ENCODE measurements at regions not wholly inside any gene's neighbourhood (a gene's known extent, or its start where the extent isn't known, plus 50 kb on each side); places are given as distances from the start of the nearest gene placed in this dataset.

DNA sequence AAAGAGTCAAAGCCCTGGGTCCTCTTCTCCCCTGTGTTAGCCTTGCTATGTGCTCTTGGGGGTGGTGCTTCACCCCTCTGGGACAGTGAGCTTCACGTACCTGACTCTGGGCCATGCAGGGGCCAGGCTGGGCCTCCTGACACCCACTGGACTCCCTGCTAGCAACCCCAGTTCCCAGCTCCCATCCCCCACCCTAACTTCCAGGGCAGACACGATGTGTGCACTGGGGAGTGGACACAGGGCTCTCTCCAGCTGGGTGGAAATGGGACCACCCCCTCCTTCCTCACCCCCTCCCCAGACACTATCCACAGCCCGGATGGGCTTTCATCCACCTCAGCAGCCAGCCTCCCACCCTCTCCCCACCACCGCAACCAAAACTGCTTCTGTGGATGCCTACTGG lies 113.0 kb upstream of the ZNF479 start:
- no peak overlapping the region for H3K27ac Mint-ChIP-seq
- POLR2A ChIA-PET, result no interaction called here
- CTCF ChIA-PET, result no interaction called here
- H3K36me3 Mint-ChIP-seq (ENCODE audit: low read depth), result peaks cover 25% of the 10 kb centered on the region
- no peaks in the 10 kb centered on the region for H3K4me1 Mint-ChIP-seq (ENCODE audit: low read depth)
- H3K9me3 ChIP-seq (ENCODE audit: control insufficient read depth in 1 of 2, insufficient read depth in 1 of 2, low read length in 2 of 2), result peaks cover 20 to 65% of the 10 kb centered on the region in 2 experiments
- TF ChIP-seq, protein P1, sequence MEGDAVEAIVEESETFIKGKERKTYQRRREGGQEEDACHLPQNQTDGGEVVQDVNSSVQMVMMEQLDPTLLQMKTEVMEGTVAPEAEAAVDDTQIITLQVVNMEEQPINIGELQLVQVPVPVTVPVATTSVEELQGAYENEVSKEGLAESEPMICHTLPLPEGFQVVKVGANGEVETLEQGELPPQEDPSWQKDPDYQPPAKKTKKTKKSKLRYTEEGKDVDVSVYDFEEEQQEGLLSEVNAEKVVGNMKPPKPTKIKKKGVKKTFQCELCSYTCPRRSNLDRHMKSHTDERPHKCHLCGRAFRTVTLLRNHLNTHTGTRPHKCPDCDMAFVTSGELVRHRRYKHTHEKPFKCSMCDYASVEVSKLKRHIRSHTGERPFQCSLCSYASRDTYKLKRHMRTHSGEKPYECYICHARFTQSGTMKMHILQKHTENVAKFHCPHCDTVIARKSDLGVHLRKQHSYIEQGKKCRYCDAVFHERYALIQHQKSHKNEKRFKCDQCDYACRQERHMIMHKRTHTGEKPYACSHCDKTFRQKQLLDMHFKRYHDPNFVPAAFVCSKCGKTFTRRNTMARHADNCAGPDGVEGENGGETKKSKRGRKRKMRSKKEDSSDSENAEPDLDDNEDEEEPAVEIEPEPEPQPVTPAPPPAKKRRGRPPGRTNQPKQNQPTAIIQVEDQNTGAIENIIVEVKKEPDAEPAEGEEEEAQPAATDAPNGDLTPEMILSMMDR (IDR thresholded peaks at IDR 0.05), result no peak
- ATAC-seq (ENCODE audit: poor library complexity) (no peak), DNase-seq (no peak)
- no peaks in the 10 kb centered on the region for H3K27me3 ChIP-seq (ENCODE audit: control insufficient read depth in 1 of 2, insufficient read depth in 2 of 2, low read length in 2 of 2)
- no peak overlapping the region for H3K4me3 Mint-ChIP-seq
- peaks cover 24% of the 10 kb centered on the region for H3K9me3 Mint-ChIP-seq
- intact Hi-C loops (cut with DNase I, micrococcal nuclease), result no loop called here
- H3K27ac ChIP-seq (ENCODE audit: low read depth in 1 of 2, low read length in 2 of 2), result no peak overlapping the region
- no peak overlapping the region for H3K4me3 ChIP-seq (ENCODE audit: low read length)
- H3K27me3 Mint-ChIP-seq, result no peaks in the 10 kb centered on the region
- H3K4me1 ChIP-seq (ENCODE audit: insufficient read depth, low read length), result no peaks in the 10 kb centered on the region
- no peaks in the 10 kb centered on the region for H3K36me3 ChIP-seq (ENCODE audit: insufficient read depth, low read length)

DNA sequence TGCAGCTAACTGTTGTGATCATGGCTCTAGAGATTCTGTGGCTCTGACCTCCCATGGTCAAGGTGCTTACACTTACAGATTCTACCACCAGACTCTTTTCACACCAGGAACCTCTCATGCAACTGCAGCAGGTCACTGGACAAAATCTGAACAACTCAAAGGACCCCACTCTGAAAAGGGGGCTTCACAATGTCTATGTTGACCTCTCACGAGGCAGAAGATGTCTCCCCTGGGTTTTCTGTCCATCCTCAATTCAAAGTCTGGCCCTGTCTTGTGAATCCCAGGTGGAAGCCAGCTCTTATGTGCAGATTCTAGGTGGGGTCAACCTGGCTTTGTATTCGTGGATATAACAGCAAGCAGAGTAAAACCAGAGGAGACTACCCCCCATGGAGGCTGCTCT lies 118.6 kb upstream of the ZNF479 start:
- Mint-ChIP-seq H3K27me3 (no peaks in the 10 kb centered on the region), H3K4me1 (ENCODE audit: low read depth) (no peaks in the 10 kb centered on the region), H3K36me3 (ENCODE audit: low read depth) (peaks cover 11% of the 10 kb centered on the region), H3K4me3 (no peak overlapping the region), H3K9me3 (peaks cover 20% of the 10 kb centered on the region), H3K27ac (no peak overlapping the region)
- ChIA-PET CTCF (no interaction called here), POLR2A (no interaction called here)
- no peak overlapping the region for H3K27ac ChIP-seq (ENCODE audit: low read depth in 1 of 2, low read length in 2 of 2)
- H3K36me3 ChIP-seq (ENCODE audit: insufficient read depth, low read length), result no peaks in the 10 kb centered on the region
- ATAC-seq (ENCODE audit: poor library complexity) (no peak), DNase-seq (no peak)
- H3K4me3 ChIP-seq (ENCODE audit: low read length), result no peak overlapping the region
- H3K27me3 ChIP-seq (ENCODE audit: control insufficient read depth in 1 of 2, insufficient read depth in 2 of 2, low read length in 2 of 2), result no peaks in the 10 kb centered on the region
- TF ChIP-seq, protein P1 (IDR thresholded peaks at IDR 0.05), result no peak
- intact Hi-C loops (cut with DNase I, micrococcal nuclease), result no loop called here
- H3K9me3 ChIP-seq (ENCODE audit: control insufficient read depth in 1 of 2, insufficient read depth in 1 of 2, low read length in 2 of 2), result peaks cover 22 to 35% of the 10 kb centered on the region in 2 experiments
- no peaks in the 10 kb centered on the region for H3K4me1 ChIP-seq (ENCODE audit: insufficient read depth, low read length)

DNA sequence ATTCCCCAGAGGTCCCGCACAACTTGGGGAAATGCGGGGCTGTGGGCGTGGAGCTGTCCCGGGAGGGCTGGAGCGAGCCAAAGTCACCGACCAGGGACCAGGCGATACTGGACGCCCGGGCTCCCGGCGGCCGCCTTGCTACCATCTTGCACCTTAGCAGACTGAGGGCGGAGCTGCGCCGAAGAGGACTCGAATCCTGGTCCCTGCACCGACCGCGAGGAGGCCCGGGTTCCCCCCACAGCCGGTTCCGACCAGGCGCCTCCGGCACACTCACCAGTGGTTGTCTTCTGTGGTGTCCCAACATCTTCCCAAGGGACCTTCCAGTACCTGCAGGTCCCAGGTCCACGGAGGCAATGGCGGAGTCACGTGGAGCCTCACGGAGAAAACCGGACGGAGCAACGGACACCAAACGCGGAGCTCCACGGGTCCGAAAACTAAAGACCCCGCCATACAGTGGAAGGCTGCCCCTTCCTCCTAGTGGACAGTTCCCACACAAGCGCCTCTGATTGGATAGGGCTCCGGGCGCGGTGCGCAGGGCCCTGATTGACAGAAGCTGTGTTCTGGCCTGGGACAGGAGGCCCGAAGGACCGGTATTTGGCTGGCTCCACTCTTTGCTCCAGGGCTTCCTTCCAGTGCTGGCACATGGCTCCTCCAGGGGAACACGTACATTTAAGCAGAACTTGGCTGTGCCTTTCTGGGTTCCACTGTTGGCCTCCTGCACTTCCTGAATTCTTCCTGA lies 124.6 kb upstream of the ZNF479 start:
- TF ChIP-seq, protein P1 (IDR thresholded peaks at IDR 0.05), result no peak
- ChIA-PET POLR2A (no interaction called here), CTCF (no interaction called here)
- no peak overlapping the region for H3K4me3 Mint-ChIP-seq
- no peaks in the 10 kb centered on the region for H3K27me3 Mint-ChIP-seq
- H3K27ac Mint-ChIP-seq, result no peak overlapping the region
- DNase-seq (no peak), ATAC-seq (ENCODE audit: poor library complexity) (no peak)
- no peak overlapping the region for H3K4me3 ChIP-seq (ENCODE audit: low read length)
- intact Hi-C loops (cut with DNase I, micrococcal nuclease), result no loop called here
- peaks cover 11% of the 10 kb centered on the region for H3K9me3 Mint-ChIP-seq
- H3K36me3 Mint-ChIP-seq (ENCODE audit: low read depth), result peaks cover 6% of the 10 kb centered on the region
- H3K27ac ChIP-seq (ENCODE audit: low read depth in 1 of 2, low read length in 2 of 2), result no peak overlapping the region
- no peaks in the 10 kb centered on the region for H3K4me1 ChIP-seq (ENCODE audit: insufficient read depth, low read length)
- H3K9me3 ChIP-seq (ENCODE audit: control insufficient read depth in 1 of 2, insufficient read depth in 1 of 2, low read length in 2 of 2), result peaks cover 28 to 52% of the 10 kb centered on the region in 2 experiments
- no peaks in the 10 kb centered on the region for H3K36me3 ChIP-seq (ENCODE audit: insufficient read depth, low read length)
- no peaks in the 10 kb centered on the region for H3K27me3 ChIP-seq (ENCODE audit: control insufficient read depth in 1 of 2, insufficient read depth in 2 of 2, low read length in 2 of 2)
- no peaks in the 10 kb centered on the region for H3K4me1 Mint-ChIP-seq (ENCODE audit: low read depth)

All from CD4-positive, alpha-beta T cell (primary cell).